ENCODE measurements at regions not wholly inside any gene's neighbourhood (a gene's known extent, or its start where the extent isn't known, plus 50 kb on each side); places are given as distances from the start of the nearest gene placed in this dataset.
"Not testable (repeated sequence)": the region's sequence is repeated elsewhere in the genome, so short reads cannot be mapped to it uniquely, and the experiment has no call there.

DNA sequence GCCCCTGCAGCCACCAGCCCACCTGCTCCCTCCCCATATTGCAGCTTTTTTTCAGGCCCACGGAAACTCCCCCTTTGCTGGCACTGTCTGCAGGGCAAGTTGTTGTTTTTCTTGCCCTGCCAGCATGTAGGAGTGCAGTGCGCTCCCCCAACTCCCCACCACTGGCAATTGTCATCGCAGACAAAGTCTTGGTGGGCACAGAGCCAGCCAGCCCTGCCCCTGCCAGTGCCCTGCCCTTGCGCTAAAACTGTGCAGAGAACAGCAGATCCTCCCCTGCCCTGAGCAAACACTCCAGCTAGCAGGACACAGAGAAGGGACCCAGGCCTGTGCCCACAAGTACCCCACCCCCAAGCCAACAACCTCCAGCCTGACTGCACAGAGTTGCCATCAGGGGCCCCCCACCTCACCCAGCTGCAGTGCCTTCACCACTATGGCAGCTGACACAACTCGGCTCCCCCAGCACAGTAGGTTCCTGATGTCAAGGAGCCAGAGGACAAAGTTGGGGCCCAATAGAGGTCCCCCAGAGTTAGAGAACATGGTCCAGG is 158.1 kb upstream of the ARHGAP42 start:
- POLR2A ChIA-PET, result no interaction called here
- no peaks in the 10 kb centered on the region for H3K36me3 ChIP-seq (ENCODE audit: control insufficient read depth in 1 of 2, insufficient read depth in 2 of 2, low read length in 2 of 2)
- no peak overlapping the region for H3K4me2 ChIP-seq (ENCODE audit: low read length)
- no peaks in the 10 kb centered on the region for H4K20me1 ChIP-seq (ENCODE audit: insufficient read depth)
- H3K4me1 ChIP-seq (ENCODE audit: control insufficient read depth in 1 of 2, insufficient read depth in 2 of 2, low read length in 2 of 2), result no peaks in the 10 kb centered on the region
- no peak overlapping the region for H3K27ac ChIP-seq (ENCODE audit: low read depth, low read length)
- H2AFZ ChIP-seq (ENCODE audit: low read depth, low read length, poor library complexity, severe bottlenecking), result no peak overlapping the region
- BruUV-seq (replicated peaks), result no TSS peak
- H3K9me3 ChIP-seq (ENCODE audit: control insufficient read depth in 1 of 2, insufficient read depth in 1 of 2, low read depth in 1 of 2, low read length in 2 of 2), result no peaks in the 10 kb centered on the region
- RAD21 ChIA-PET (ENCODE audit: low non-redundant PET in 1 of 2, low total read pairs in 2 of 2, uncharacterized antibody in 2 of 2, unreplicated experiment in 2 of 2), result no interaction called here
- no peaks in the 10 kb centered on the region for H3K79me2 ChIP-seq (ENCODE audit: insufficient read depth, low read length)
- CTCF ChIA-PET, result no interaction called here
- no peak for ATAC-seq
- TF ChIP-seq ATF3 (IDR thresholded peaks at IDR 0.05), result no peak
- no peak for TF ChIP-seq ELF1 (IDR thresholded peaks at IDR 0.05; ENCODE audit: borderline replicate concordance, low read depth)
- no peak for TF ChIP-seq ZFX (IDR thresholded peaks at IDR 0.05)
- TF ChIP-seq EZH2phosphoT487 (IDR thresholded peaks at IDR 0.05; ENCODE audit: borderline replicate concordance), result no peak
- TF ChIP-seq TCF7L2 (IDR thresholded peaks at IDR 0.05; ENCODE audit: borderline replicate concordance, extremely low read depth, insufficient read depth, insufficient read length), result no peak
- TF ChIP-seq SIN3A (IDR thresholded peaks at IDR 0.05; ENCODE audit: low read depth), result no peak
- TF ChIP-seq POLR2AphosphoS5 (IDR thresholded peaks at IDR 0.05; ENCODE audit: low read depth, low read length), result no peak
- no peak for TF ChIP-seq YY1 (IDR thresholded peaks at IDR 0.05; ENCODE audit: extremely low read depth, insufficient replicate concordance, low read depth, low read length)
- no peak for TF ChIP-seq POLR2A (IDR thresholded peaks at IDR 0.05; ENCODE audit: borderline replicate concordance, extremely low read depth, insufficient read depth, insufficient read length)
- no peak for TF ChIP-seq SP1 (IDR thresholded peaks at IDR 0.05; ENCODE audit: low read depth)
- TF ChIP-seq EGR1 (IDR thresholded peaks at IDR 0.05; ENCODE audit: low read depth), result no peak
- no peak for TF ChIP-seq ZNF274 (IDR thresholded peaks at IDR 0.05; ENCODE audit: low read depth, low read length)
- TF ChIP-seq CEBPB (IDR thresholded peaks at IDR 0.05; ENCODE audit: low read depth), result no peak
- TF ChIP-seq MAX (IDR thresholded peaks at IDR 0.05), result no peak
- TF ChIP-seq CBX3 (IDR thresholded peaks at IDR 0.05; ENCODE audit: low read depth), result no peak
- no peak for TF ChIP-seq EZH2 (IDR thresholded peaks at IDR 0.05)
- no peak for TF ChIP-seq FOSL1 (IDR thresholded peaks at IDR 0.05; ENCODE audit: low read depth)
- no peak for TF ChIP-seq JUND (IDR thresholded peaks at IDR 0.05)
- no peak overlapping the region for H3K4me3 ChIP-seq (replicated peaks in 1 of 2; ENCODE audit: low read depth in 1 of 2, low read length in 2 of 2)
- no peaks in the 10 kb centered on the region for H3K9me2 ChIP-seq (ENCODE audit: insufficient read depth)
- no peak overlapping the region for H3K9ac ChIP-seq (ENCODE audit: low read length)
- DNase-seq (ENCODE audit: low read depth, low spot score), result no peak
- intact Hi-C loops (cut with micrococcal nuclease), result no loop called here
- no peaks in the 10 kb centered on the region for H3K27me3 ChIP-seq (ENCODE audit: insufficient read depth, low read length)

DNA sequence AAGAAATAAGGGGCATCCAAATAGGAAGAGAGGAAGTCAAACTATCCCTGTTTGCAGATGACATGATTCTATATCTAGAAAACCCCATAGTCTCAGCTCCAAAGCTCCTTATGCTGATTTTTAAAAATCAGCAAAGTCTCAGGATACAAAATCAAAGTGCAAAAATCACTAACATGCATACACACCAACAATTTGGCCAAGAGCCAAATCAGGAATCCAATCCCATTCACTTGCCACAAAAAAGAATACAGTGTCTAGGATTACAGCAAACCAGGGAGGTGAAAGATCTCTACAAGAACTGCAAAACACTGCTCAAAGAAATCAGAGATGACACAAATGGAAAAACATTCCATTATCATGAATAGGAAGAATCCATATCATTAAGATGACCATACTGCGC is 155.8 kb upstream of the ARHGAP42 start:
- H3K27ac ChIP-seq (ENCODE audit: low read depth, low read length); CTCF ChIA-PET; H3K4me1 ChIP-seq (ENCODE audit: control insufficient read depth in 1 of 2, insufficient read depth in 2 of 2, low read length in 2 of 2); H4K20me1 ChIP-seq (ENCODE audit: insufficient read depth); BruUV-seq (replicated peaks); RAD21 ChIA-PET (ENCODE audit: low non-redundant PET in 1 of 2, low total read pairs in 2 of 2, uncharacterized antibody in 2 of 2, unreplicated experiment in 2 of 2); H2AFZ ChIP-seq (ENCODE audit: low read depth, low read length, poor library complexity, severe bottlenecking); H3K36me3 ChIP-seq (ENCODE audit: control insufficient read depth in 1 of 2, insufficient read depth in 2 of 2, low read length in 2 of 2); H3K9me3 ChIP-seq (ENCODE audit: control insufficient read depth in 1 of 2, insufficient read depth in 1 of 2, low read depth in 1 of 2, low read length in 2 of 2); H3K79me2 ChIP-seq (ENCODE audit: insufficient read depth, low read length); POLR2A ChIA-PET; DNase-seq (ENCODE audit: low read depth, low spot score); H3K9ac ChIP-seq (ENCODE audit: low read length); H3K27me3 ChIP-seq (ENCODE audit: insufficient read depth, low read length); H3K9me2 ChIP-seq (ENCODE audit: insufficient read depth); H3K4me2 ChIP-seq (ENCODE audit: low read length); ATAC-seq; H3K4me3 ChIP-seq (replicated peaks in 1 of 2; ENCODE audit: low read depth in 1 of 2, low read length in 2 of 2); intact Hi-C loops (cut with micrococcal nuclease): not testable (repeated sequence)
